KG1 (cell line): ENCODE measurements at regions not wholly inside any gene's neighbourhood (a gene's known extent, or its start where the extent isn't known, plus 50 kb on each side); places are given as distances from the start of the nearest gene placed in this dataset.
"Not testable (repeated sequence)": the region's sequence is repeated elsewhere in the genome, so short reads cannot be mapped to it uniquely, and the experiment has no call there.

Source experiments
- DNase-seq: peaks from one replicate; lab custom pipeline; 2025; lab: John Stamatoyannopoulos, UW

DNA sequence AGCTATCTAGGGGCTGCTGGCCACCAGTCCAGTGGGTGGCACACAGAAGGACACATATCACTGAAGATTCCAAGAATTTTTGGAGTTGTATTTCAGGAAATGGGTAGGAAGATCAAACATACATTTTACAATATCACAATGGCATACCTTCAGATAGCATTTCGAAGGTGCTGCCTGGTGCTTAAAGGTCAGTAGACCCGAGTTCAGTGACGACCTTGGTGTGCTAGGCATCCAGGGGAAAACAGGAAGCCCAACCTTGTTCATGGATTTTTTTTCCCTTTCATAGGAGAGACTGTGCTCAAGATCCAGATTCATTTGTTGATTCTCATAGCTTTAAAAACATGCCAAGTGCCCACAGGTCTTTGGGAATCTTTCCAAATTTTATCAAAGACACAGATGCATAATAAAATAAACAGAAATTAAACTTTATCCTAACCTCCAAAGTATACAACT lies 51.0 kb upstream of the RCBTB2 start:
- DNase-seq = no peak

DNA sequence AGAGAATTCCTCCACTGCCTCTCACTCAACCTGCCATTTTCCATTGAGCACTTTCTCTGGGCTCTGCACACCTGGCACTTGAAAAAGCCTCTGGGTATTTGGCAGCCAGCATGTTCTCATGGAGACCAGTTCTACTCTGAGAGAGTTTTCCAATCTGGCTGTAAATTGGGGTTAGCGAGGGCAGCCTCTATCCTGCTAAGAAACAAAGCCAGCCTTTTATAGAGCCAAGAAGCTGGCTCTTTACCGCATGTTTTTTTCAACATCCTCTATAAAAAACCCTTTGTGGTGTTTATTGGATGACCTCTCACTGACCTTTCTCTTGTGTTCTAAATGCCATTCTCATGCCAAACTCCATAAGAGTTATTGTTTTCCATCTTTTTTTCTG lies 52.6 kb upstream of the RCBTB2 start:
- peak; percentile 13 for DNase-seq

DNA sequence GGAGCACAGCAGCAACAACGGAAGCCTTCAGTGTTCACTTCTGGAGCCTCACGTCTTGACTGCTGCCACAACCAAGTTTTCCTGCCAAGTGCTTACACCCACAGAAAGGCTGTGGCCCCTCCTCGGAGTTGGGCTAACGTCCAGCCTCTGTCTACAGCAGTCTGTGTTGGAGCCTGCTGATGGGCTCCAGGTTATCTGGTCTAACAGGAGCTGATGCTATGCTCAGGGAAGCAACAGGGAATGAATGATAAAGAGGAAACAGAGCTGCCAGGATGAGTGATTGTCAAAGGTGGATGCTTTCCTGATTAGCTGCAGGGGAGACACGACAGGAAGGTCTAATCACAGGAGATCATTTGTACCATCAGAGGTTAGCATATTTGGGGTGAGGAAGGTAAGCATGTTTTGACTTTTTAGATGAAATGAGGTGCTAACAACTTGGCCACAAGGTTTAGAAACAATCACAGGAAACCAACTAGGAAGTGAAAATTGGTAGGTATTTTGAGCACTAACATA lies 53.8 kb upstream of the RCBTB2 start:
- no peak for DNase-seq

DNA sequence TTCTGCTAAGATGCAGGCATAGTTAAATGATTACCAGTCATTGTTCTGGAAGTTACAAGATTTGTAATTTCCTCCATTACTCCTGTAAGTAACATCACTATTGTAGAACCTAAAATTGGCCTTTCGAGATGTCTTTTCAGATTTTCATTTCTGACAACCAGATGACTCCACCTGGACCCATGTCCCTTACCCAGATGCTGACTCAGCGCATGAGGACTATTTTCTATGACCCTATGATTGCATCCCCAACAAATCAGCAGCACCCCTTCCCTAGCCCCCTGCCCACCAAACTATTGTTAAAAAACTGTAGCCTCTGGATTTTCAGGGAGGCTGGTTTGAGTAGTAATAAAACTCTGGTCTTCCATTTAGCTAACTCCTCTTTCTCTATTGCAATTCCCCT lies 55.2 kb upstream of the RCBTB2 start:
- DNase-seq = no peak

DNA sequence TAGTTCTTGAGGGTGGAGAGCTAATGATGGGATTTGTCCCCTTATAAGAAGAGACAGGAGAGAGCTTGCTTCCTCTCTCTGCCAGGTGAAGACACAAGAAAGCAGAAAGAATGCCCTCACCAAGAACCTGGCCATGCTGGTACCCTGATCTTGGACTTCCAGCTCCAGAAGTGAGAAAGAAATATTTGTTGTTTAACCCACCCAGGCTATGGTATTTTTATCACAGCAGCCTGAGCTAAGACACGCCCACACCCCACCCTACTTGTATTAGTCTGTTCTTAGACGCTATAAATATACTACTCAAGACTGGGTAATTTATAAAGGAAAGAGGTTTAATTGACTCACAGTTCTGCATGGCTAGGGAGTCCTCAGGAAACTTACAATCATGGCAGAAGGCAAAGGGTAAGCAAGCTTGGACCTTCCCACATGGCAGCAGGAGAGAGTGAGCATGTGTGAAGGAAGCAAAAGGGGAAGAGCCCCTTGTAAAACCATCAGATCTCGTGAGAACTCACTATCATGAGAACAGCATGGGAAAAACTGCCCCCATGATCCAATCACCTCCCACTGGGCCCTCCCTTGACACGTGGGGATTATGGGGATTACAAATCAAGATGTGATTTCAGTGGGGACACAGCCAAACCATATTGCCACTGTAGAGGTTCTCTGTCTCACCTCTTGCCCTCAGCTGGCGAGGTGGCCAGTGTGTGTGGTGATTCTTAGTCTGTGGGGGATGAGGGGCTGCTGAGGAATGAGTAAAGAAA lies 57.4 kb upstream of the RCBTB2 start:
- no peak for DNase-seq

DNA sequence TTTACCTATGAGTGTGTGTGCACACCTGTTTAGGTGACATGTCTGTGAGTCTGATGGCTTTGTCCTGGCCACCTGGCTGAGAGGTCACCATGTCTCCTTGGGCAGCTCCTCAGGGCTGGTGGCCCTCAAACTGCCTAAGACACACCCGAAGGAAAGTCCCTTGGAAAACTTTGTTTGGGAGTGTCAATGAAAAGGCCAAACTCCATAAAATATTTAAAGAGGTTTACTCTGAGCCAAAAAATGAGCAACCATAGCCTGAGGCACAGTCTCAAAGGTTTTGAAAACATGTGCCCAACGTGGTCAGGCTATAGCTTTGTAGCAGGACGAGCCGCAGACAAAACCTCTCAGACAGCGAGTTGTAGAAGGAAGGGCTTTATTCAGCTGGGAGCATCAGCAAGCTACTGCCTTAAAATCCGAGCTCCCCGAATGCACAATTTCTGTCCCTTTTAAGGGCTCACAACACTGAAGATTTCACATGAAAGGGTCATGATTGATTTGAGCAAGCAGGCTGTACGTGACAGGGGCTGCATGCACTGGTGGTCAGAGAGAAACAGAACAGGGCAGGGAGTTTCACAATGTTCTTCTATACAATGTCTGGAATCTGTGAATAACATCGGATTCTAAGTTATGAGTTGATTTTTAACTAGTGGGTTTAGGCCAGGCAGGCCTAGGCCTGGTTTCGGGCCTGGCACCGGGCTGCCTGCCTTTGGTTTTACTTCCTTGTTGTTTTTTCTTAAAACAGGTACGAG lies 58.4 kb upstream of the RCBTB2 start:
- DNase-seq = not testable (repeated sequence)

DNA sequence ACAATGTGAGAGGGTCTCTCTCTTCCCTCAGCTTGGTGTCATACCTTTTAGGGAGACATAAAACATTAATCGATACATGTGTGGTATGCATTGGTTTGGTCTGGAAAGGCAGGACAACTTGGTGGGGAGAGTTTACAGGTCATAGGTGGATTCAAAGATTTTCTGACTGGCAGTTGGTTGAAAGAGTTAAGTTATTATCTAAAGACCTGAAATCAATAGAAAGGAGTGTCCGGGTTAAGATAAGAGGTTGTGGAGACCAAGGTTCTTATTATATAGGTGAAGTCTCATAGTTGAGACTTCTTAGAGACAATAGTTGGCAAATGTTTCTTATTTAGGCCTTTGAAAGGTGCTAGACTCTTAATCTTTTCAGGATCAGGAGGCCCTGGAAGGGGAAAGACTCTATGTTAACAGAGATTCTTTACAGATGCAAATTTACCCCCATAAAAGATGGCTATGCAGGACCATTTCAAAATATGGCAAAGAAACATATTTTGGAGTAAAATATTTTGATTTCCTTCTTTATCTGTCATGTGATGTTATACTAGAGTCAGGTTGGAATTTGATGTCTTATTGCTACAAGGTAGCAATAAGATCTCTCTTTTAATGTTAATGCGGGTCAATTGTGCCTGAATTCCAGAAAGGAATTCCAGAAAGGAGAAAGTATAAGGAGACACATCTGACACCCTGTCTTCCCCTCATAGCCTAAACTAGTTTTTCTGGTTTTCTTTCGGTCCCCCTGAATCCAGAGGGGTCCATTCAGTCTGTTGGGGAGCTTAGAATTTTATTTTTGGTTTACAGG lies 59.2 kb upstream of the RCBTB2 start:
- DNase-seq = no peak

DNA sequence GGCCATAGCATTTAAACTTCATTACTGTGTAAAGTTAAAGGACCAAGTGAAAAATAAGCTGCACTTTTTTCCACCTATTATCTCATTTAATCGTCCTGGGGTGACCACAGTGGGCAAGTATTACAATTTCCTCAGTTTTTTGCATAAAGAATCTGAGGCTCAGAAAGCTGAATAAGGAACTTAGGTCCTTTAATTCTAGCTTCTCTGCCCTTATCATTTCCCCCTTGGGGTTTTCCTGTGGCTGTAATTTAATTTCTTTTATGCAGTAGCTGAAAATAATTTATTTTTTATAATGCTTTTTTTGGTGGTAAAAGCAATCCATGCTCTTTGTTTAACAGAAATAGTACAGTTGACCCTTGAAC lies 59.8 kb upstream of the RCBTB2 start:
- DNase-seq = no peak

DNA sequence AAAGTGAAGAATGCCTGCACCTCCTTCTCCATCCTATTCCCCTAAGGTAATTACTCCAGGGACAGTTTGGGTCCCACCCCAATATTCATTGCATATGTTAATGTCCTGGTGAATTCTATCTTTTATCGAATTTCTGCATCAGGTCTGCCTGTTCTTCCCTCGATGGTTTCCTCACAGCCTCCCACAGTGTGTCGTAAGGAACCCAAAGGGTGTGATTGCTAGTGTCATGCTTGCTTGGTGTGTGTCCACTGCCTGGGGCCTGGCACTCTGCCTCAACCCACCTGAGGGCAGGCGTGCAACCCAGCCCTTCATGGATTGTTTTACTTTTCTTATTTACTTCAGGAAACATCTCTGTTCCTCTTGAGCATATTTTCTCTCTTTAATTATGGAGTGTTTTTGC lies 60.2 kb upstream of the CYSLTR2 start:
- DNase-seq = no peak

DNA sequence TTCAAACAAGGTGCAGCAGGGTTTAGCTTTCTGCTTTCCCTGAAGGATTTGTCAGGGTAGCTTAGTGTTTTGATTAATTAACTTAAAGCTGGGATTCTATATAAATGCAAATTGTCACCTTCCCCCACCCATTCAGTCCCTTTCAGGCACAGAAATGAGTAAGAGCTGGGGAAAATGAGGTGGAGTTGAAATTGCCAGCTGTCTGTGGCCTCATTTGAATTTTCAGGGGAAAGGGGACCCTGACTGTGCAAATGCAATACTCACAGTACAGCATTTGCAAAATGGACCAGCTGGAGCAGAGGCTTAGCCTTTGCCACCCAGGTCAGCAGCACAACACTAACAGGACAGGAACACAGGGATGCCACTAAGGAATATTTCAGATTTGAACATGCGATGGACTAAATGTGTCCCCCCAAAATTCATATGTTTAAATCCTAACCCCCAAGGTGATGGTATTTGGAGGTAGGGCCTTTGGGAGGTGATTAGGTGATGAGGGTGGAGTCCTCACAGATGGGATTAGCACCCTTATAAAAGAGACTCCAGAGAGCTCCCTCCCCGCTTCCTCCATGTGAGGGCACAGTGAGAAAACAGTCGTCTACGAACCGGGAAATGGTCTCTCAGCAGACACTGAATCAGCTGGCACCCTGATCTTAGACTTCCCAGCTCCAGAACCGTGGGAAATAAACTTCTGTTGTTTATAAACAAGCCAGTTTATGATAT lies 59.5 kb upstream of the CYSLTR2 start:
- no peak for DNase-seq

DNA sequence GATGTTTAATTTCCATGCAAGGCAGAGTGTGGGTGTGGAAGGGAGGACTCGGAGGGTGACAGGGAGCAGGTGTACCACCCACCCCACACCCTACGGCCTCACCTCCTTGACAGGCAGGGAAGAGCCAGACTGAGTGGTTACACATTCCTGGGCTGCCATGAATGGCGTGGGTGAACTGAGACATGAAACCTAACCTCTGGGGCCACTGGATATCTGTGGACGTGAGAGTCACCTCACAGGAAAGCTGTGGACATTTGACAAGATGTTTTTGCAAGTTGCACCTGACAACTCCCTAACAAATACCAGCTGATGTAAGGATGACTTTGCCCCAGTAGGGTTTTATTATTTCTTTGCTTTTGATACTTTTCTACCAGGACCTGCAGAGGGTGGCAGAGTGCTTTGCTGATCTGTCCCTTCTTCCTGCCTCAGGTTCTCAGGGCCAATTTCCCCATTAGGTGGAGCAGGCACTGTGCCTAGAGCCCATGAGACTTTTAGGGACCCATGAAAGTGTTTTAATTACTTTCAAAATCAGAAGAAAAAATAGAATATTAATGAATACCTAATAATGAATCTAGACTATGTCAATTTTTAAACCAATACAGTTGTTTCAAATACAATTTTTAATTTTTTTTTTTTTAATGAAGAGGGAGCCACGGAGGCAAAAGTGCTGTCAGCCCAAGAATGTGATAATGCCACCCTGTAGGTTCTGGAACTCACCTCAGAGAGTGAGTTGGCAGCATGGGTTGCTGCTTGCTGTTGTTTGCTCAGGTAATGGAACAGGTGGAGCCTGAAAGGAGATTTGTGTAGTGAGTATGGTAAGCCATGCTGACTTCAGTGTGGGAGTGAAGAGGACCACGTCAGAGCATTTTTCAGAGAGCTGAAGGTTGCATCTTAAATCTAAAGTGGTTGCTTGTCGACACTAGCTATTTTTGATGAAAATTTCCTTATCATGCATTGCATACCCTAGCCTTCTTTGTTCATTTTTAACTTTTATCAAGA lies 58.0 kb upstream of the CYSLTR2 start:
- no peak for DNase-seq

DNA sequence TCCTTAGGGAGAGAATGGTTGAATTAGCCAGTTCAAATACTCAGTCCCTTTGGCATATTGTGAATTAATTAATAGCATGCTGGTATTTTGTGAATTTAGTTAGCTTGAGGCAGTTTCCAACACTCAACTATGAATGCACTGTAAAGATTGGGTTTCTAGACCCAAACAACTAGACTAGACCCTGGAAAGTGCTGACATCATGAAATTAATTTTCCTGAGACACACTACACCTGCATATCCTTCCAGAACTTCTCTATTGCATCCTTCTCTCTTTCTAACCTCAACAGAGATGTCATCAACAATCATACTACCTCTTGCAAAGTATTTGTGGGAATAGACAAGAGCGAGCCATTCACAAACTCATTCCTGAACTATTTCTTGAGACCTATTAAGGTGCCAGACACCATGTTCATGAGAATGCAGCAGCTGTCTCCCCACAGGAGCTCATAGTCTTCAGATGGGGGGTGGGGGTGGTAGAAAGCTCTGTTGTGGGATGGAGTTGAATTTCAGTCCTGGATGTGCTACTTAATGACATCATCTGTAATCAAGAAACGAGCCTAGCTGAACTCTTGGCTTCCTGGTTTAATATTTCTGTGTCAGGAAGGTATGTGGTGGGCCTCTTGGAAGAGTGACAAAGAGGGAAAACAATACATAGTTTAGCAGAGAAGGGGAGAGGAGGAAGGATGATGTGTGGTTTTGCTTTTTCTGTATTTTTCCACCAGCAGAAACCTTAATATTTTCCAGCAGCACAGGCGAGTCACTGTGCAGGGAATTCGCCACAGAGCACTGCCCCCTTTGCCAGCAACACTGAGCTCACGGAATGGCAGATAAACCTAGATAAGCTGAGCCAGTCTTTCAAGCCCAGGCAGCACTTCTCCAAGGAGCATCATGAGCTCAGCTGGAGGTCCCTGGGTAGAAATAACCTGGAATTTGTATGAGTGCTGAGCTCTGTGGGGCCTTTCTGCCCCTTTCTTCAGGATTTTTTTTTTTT lies 53.1 kb upstream of the CYSLTR2 start:
- DNase-seq = no peak

DNA sequence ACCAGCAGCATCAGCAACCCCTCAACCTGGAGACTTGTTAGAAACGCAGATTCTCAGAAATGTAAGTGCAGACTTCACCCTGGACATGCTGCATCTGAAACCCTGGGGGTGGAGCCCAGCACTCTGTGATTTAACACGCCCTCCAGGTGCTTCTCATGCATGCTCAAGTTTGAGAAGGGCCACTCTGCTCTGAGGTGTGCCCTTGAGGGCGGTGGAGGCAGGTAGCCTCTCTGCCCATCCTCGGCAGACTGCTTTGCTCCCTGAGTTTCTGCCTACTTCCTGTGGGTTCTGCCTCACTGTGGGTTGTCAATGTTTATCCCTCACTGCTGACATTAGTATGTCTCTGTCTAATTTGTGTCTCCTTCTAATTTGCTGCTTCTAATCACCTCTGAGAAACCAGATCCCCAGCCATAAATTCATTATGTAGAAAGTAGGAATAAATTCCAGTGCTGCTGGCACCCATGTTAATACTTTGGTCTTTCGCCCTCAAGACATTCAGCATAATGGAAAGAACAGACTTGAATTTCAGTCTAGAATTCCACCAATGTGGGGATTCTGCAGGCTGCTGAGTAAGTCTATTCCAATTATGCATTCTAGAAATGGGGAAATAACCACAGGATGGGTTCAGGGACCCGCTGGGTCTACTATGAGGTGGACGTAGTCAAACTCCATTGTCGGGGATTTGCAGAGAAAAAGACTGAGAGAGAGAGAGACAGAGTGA lies 51.3 kb upstream of the CYSLTR2 start:
- DNase-seq = no peak

DNA sequence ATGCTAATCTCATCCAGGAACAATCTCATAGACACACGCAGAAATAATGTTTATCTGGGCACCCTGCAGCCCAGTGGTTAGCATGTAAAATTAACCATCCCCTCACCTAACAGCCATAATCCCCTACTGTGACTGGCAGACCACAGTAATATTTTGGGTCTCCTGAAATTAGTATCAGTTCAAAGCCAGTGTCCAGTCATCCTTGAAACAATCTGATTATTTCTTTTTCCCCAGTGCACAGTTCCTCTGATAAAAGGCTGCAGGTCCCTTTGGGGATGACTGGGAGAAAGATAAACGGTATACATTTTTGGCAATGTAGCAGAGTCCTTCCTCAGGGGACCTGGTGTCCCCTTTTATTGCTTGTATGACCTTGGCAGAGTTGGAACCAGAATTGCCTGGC lies 50.4 kb upstream of the CYSLTR2 start:
- no peak for DNase-seq
